Nephron progenitor cell (in vitro differentiated cells): ENCODE measurements at regions not wholly inside any gene's neighbourhood (a gene's known extent, or its start where the extent isn't known, plus 50 kb on each side); places are given as distances from the start of the nearest gene placed in this dataset.

Source experiments
- DNase-seq: peaks from one replicate; pipeline ENCODE4 v3.0.0; 2021
- H3K27ac Mint-ChIP-seq: 2 replicates; pipeline ENCODE4 v1.8.0; 2021; ENCODE audit warnings: mild to moderate bottlenecking, moderate library complexity, mixed read lengths
- H3K27me3 Mint-ChIP-seq: 2 replicates; pipeline ENCODE4 v1.8.0; 2021; ENCODE audit warnings: mild to moderate bottlenecking, low read depth, mixed read lengths; ENCODE audit not compliant: poor library complexity
- H3K36me3 Mint-ChIP-seq: 2 replicates; pipeline ENCODE4 v1.8.0; 2021; ENCODE audit warnings: low read depth, mixed read lengths
- H3K4me1 Mint-ChIP-seq: 2 replicates; pipeline ENCODE4 v1.8.0; 2021; ENCODE audit warnings: mixed read lengths
- H3K4me3 Mint-ChIP-seq: 2 replicates; pipeline ENCODE4 v1.8.0; 2021; ENCODE audit warnings: mild to moderate bottlenecking, moderate library complexity, mixed read lengths
- H3K9me3 Mint-ChIP-seq: 2 replicates; pipeline ENCODE4 v1.8.0; 2021; ENCODE audit warnings: mild to moderate bottlenecking, moderate library complexity, mixed read lengths
- CTCF ChIP-seq: fragments of 200-600 bp; sonication (generic); IDR thresholded peaks from 2 replicates; pipeline ENCODE4 v1.5.0; 2021; ENCODE audit warnings: antibody characterized with exemption

GRCh38 chr10:33385015-33385414 lies 50.5 kb upstream of the NRP1 start:
- no peak for TF ChIP-seq CTCF
- peaks cover 3% of the 10 kb centered on the region for H3K27me3 Mint-ChIP-seq
- no peaks in the 10 kb centered on the region for H3K9me3 Mint-ChIP-seq
- no peaks in the 10 kb centered on the region for H3K36me3 Mint-ChIP-seq
- DNase-seq, result no peak
- H3K4me3 Mint-ChIP-seq, result no peak overlapping the region
- H3K4me1 Mint-ChIP-seq, result peaks cover 17% of the 10 kb centered on the region
- no peak overlapping the region for H3K27ac Mint-ChIP-seq
